B cell (primary cell): ENCODE measurements at regions not wholly inside any gene's neighbourhood (a gene's known extent, or its start where the extent isn't known, plus 50 kb on each side); places are given as distances from the start of the nearest gene placed in this dataset.

Source experiments
- ATAC-seq: fragments of 200-7000 bp; cut with Tn5 transposase; one replicate; pipeline ENCODE4 v1.10.0; 2021; ENCODE audit warnings: low read depth, mild to moderate bottlenecking, moderate number of reproducible peaks, moderate library complexity
- CTCF ChIA-PET: fragments of 350-600 bp; sonication (Branson Sonifier 250); formaldehyde crosslinking; loops from one replicate; lab custom pipeline; 2021; ENCODE audit warnings: antibody characterized with exemption, inconsistent platforms; lab: Charles Lee
- POLR2A ChIA-PET: fragments of 350-600 bp; sonication (Branson Sonifier 250); formaldehyde crosslinking; loops from one replicate; lab custom pipeline; 2021; ENCODE audit warnings: antibody characterized with exemption; lab: Charles Lee
- DNase-seq: peaks from one replicate; pipeline ENCODE4 v3.0.0; 2013
- H2AFZ ChIP-seq: 2 replicates; pipeline ENCODE4 v1.6.1; 2012; ENCODE audit warnings: mild to moderate bottlenecking, low read depth, low read length; ENCODE audit not compliant: insufficient read depth, poor library complexity, severe bottlenecking
- H3K27ac ChIP-seq, 2 donors: 1 replicate in 1 of 2; 2 replicates in 1 of 2; pipeline ENCODE4 v1.5.1; 2012 to 2013; ENCODE audit warnings: low read length in 2 of 2, mild to moderate bottlenecking in 2 of 2, moderate library complexity in 1 of 2
- H3K27me3 ChIP-seq, 4 experiments: fragments of 200-600 bp in 1 of 4; sonication (generic) in 1 of 4; replicated peaks in 1 of 4; 1 replicate in 2 of 4; 2 replicates in 2 of 4; pipeline versions ENCODE4 v1.6.1 to v1.7.0; 2013 to 2016; ENCODE audit warnings: low read length in 3 of 4, mild to moderate bottlenecking in 2 of 4, mixed read lengths in 1 of 4, moderate library complexity in 1 of 4; ENCODE audit not compliant: insufficient read depth in 4 of 4, control insufficient read depth in 3 of 4; ENCODE audit errors: control extremely low read depth in 1 of 4
- H3K36me3 ChIP-seq, 2 experiments: replicated peaks in 1 of 2; 1 replicate in 1 of 2; 2 replicates in 1 of 2; pipeline versions ENCODE4 v1.6.1 to v1.7.1; 2013; ENCODE audit warnings: low read length in 1 of 2; ENCODE audit not compliant: insufficient read depth in 2 of 2, control insufficient read depth in 1 of 2; ENCODE audit errors: control extremely low read depth in 1 of 2, extremely low read depth in 1 of 2
- H3K4me1 ChIP-seq, 2 donors: fragments of 200-600 bp in 1 of 2; sonication (generic) in 1 of 2; 1 replicate in 1 of 2; 2 replicates in 1 of 2; pipeline versions ENCODE4 v1.5.1 to v1.6.1; 2013 to 2017; ENCODE audit warnings: low read length in 2 of 2; ENCODE audit not compliant: control insufficient read depth in 2 of 2, insufficient read depth in 2 of 2
- H3K4me2 ChIP-seq: replicated peaks from 2 replicates; pipeline ENCODE3; 2012; ENCODE audit warnings: mild to moderate bottlenecking, low read depth, low read length; ENCODE audit not compliant: poor library complexity, severe bottlenecking
- H3K4me3 ChIP-seq, 5 experiments: fragments of 200-600 bp in 1 of 5; sonication (generic) in 1 of 5; 1 replicate in 3 of 5; 2 replicates in 2 of 5; pipeline versions ENCODE4 v1.5.1 to v1.7.0; 2011 to 2016; ENCODE audit warnings: low read length in 4 of 5, mild to moderate bottlenecking in 4 of 5, low read depth in 2 of 5, control low read depth in 1 of 5, moderate library complexity in 1 of 5; ENCODE audit not compliant: insufficient read depth in 1 of 5; ENCODE audit errors: control extremely low read depth in 1 of 5, extremely low read depth in 1 of 5
- H3K79me2 ChIP-seq: fragments of 200-600 bp; sonication (generic); one replicate; pipeline ENCODE4 v1.6.0; 2016; ENCODE audit warnings: low read length; ENCODE audit not compliant: control insufficient read depth, insufficient read depth
- H3K9ac ChIP-seq: fragments of 200-600 bp; sonication (generic); 2 replicates; pipeline ENCODE4 v1.6.1; 2017; ENCODE audit warnings: mild to moderate bottlenecking, low read length, moderate library complexity
- H3K9me3 ChIP-seq, 3 donors: one replicate each; pipeline versions ENCODE4 v1.6.1 to v1.7.1; 2013; ENCODE audit warnings: low read length in 2 of 3; ENCODE audit not compliant: control insufficient read depth in 2 of 3, insufficient read depth in 1 of 3; ENCODE audit errors: control extremely low read depth in 1 of 3
- H4K20me1 ChIP-seq: 2 replicates; pipeline ENCODE4 v1.6.0; 2012; ENCODE audit warnings: mild to moderate bottlenecking, low read length; ENCODE audit not compliant: insufficient read depth, control insufficient read depth, poor library complexity, severe bottlenecking
- H3K27ac Mint-ChIP-seq: one replicate; pipeline ENCODE4 v1.8.0; 2021; ENCODE audit warnings: mixed read lengths
- H3K27me3 Mint-ChIP-seq: one replicate; pipeline ENCODE4 v1.8.0; 2021; ENCODE audit warnings: mixed read lengths
- H3K4me1 Mint-ChIP-seq: one replicate; pipeline ENCODE4 v1.8.0; 2021; ENCODE audit warnings: mixed read lengths
- H3K4me3 Mint-ChIP-seq: one replicate; pipeline ENCODE4 v1.8.0; 2021; ENCODE audit warnings: mixed read lengths
- H3K9me3 Mint-ChIP-seq: one replicate; pipeline ENCODE4 v1.8.0; 2022; ENCODE audit warnings: mixed read lengths; ENCODE audit not compliant: insufficient read depth
- EZH2 ChIP-seq: IDR thresholded peaks from 2 replicates; pipeline ENCODE4 v1.6.1; 2012; ENCODE audit warnings: borderline replicate concordance, low read depth, mild to moderate bottlenecking, moderate library complexity, low read length; ENCODE audit not compliant: insufficient read depth, poor library complexity, severe bottlenecking
- WGBS: methylation state at CpG from one replicate; pipeline ENCODE4 v1.1.5; 2013; ENCODE audit warnings: missing lambda C conversion rate; ENCODE audit not compliant: insufficient coverage; 5-methylcytosine and 5-hydroxymethylcytosine counted together
- intact Hi-C: fragments of 100-400 bp; cut with micrococcal nuclease; formaldehyde crosslinking; loops from one replicate; pipeline ENCODE4 v1.10.0; 2022
- TF ChIP-seq, protein P1 (sequence below): fragments of 200-600 bp; IDR thresholded peaks from one replicate; pipeline ENCODE4 v1.8.0; 2022; ENCODE audit warnings: antibody characterized with exemption, mild to moderate bottlenecking

DNA sequence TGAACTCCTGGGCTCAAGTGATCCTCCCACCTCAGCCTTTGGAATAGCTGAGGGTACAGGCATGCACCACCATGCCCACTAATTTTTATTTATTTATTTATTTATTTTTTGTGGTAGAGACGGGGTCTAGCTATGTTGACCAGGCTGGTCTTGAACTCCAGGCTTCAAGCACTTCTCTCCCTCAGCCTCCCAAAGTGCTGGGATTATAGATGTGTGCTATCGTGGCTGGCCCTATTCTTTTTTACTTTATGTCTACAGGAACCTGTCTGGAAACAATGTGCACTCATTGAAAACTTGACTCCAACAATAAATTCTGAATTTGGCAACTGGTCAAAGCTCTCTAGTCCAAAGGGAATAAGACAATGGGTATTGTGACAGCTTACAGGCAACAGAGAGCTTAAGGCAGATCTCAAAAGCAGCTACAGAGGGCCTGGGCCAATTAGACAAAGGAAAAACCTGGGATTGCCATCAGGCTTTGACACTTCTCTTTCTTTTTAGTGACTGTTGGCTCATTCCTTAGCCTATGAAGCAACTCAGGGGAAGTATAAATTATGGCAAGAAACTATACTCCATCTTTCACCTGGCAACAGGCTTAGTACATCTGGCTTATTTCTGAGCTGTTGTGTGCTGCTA, 55.1 kb upstream of the RAPGEF4 start:
- Histone ChIP-seq H3K79me2 (no peaks in the 10 kb centered on the region), H4K20me1 (no peaks in the 10 kb centered on the region), H2AFZ (no peak overlapping the region), H3K4me1 (no peaks in the 10 kb centered on the region), H3K9me3 (peaks cover 0 to 6% (median 0%) of the 10 kb centered on the region in 3 donors), H3K36me3 (no peaks in the 10 kb centered on the region), H3K9ac (no peak overlapping the region), H3K4me2 (no peak overlapping the region), H3K27me3 (no peaks in the 10 kb centered on the region), H3K4me3 (no peak overlapping the region), H3K27ac (no peak overlapping the region)
- H3K9me3 Mint-ChIP-seq: peaks cover 4% of the 10 kb centered on the region
- TF ChIP-seq, protein P1, sequence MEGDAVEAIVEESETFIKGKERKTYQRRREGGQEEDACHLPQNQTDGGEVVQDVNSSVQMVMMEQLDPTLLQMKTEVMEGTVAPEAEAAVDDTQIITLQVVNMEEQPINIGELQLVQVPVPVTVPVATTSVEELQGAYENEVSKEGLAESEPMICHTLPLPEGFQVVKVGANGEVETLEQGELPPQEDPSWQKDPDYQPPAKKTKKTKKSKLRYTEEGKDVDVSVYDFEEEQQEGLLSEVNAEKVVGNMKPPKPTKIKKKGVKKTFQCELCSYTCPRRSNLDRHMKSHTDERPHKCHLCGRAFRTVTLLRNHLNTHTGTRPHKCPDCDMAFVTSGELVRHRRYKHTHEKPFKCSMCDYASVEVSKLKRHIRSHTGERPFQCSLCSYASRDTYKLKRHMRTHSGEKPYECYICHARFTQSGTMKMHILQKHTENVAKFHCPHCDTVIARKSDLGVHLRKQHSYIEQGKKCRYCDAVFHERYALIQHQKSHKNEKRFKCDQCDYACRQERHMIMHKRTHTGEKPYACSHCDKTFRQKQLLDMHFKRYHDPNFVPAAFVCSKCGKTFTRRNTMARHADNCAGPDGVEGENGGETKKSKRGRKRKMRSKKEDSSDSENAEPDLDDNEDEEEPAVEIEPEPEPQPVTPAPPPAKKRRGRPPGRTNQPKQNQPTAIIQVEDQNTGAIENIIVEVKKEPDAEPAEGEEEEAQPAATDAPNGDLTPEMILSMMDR: no peak
- no peak for TF ChIP-seq EZH2
- no peak overlapping the region for H3K27ac Mint-ChIP-seq
- intact Hi-C loops: no loop called here
- H3K4me3 Mint-ChIP-seq: no peak overlapping the region
- no peaks in the 10 kb centered on the region for H3K4me1 Mint-ChIP-seq
- no peak for ATAC-seq
- H3K27me3 Mint-ChIP-seq: peaks cover 5% of the 10 kb centered on the region
- POLR2A ChIA-PET: no interaction called here
- no peak for DNase-seq
- CTCF ChIA-PET: no interaction called here
- WGBS: no CpG with 5 or more reads among the region's 2 CpGs

DNA sequence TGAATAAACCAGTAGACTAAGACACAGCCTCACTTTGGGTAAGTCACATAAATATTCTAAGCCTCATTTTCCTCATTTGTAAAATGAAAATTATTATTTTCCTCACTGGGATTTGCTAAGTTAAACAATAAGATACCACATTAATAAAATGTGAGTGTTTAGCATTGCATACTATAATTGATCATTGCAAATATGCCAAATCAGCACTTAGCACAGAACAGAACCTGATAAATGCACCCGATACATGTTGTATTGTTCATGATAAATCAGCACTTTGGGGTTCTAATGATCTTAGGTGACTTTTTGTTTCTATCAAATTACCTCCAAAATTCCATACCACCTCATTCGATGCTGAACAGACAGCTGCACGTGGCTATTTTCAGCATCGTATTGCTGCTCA, 50.2 kb upstream of the RAPGEF4 start:
- no peak overlapping the region for H3K9ac ChIP-seq
- DNase-seq: no peak
- Mint-ChIP-seq H3K4me1 (no peaks in the 10 kb centered on the region), H3K9me3 (peaks cover 6% of the 10 kb centered on the region), H3K27ac (no peak overlapping the region), H3K27me3 (peaks cover 5% of the 10 kb centered on the region), H3K4me3 (no peak overlapping the region)
- no peak overlapping the region for H3K27ac ChIP-seq
- CTCF ChIA-PET: no interaction called here
- no peak for ATAC-seq
- H3K27me3 ChIP-seq: no peaks in the 10 kb centered on the region
- no peak overlapping the region for H2AFZ ChIP-seq
- no peaks in the 10 kb centered on the region for H4K20me1 ChIP-seq
- TF ChIP-seq, protein P1: no peak
- H3K4me3 ChIP-seq: no peak overlapping the region
- WGBS: 100% methylated on average over 3 of the region's 4 CpGs
- peaks cover 0 to 11% (median 4%) of the 10 kb centered on the region in 3 donors for H3K9me3 ChIP-seq
- POLR2A ChIA-PET: no interaction called here
- no peak overlapping the region for H3K4me2 ChIP-seq
- no peaks in the 10 kb centered on the region for H3K4me1 ChIP-seq
- no peaks in the 10 kb centered on the region for H3K79me2 ChIP-seq
- intact Hi-C loops: no loop called here
- no peaks in the 10 kb centered on the region for H3K36me3 ChIP-seq
